RWPE2 (cell line): ENCODE measurements at regions not wholly inside any gene's neighbourhood (a gene's known extent, or its start where the extent isn't known, plus 50 kb on each side); places are given as distances from the start of the nearest gene placed in this dataset.

Experiments used
- ATAC-seq: fragments of 200-7000 bp; cut with Tn5 transposase; 3 replicates; pipeline ENCODE4 v1.9.1; 2021; ENCODE audit warnings: low read depth
- DNase-seq: peaks from one replicate; pipeline ENCODE4 v3.0.0-alpha.2; 2020; ENCODE audit warnings: low spot score
- H3K27ac ChIP-seq: fragments of 450-650 bp; 2 replicates; pipeline ENCODE4 v1.5.1; 2017; ENCODE audit warnings: mild to moderate bottlenecking; ENCODE audit not compliant: poor library complexity, severe bottlenecking
- H3K27me3 ChIP-seq: fragments of 250-450 bp; sonication (Bioruptor Pico); 2 replicates; pipeline ENCODE4 v1.5.1; 2021; ENCODE audit warnings: mild to moderate bottlenecking, moderate library complexity; ENCODE audit not compliant: insufficient read depth, poor library complexity, severe bottlenecking
- H3K36me3 ChIP-seq: fragments of 250-450 bp; sonication (Bioruptor Pico); 2 replicates; pipeline ENCODE4 v1.5.1; 2020; ENCODE audit warnings: low read depth, mild to moderate bottlenecking, moderate library complexity
- H3K4me1 ChIP-seq: fragments of 250-450 bp; sonication (Bioruptor Pico); 2 replicates; pipeline ENCODE4 v1.5.1; 2021; ENCODE audit warnings: mild to moderate bottlenecking, moderate library complexity; ENCODE audit not compliant: insufficient read depth, poor library complexity, severe bottlenecking
- H3K4me3 ChIP-seq: fragments of 250-450 bp; sonication (Bioruptor Pico); 2 replicates; pipeline ENCODE4 v1.5.1; 2021; ENCODE audit warnings: mild to moderate bottlenecking, moderate library complexity; ENCODE audit not compliant: severe bottlenecking
- H3K9me3 ChIP-seq: fragments of 250-450 bp; sonication (Bioruptor Pico); 2 replicates; pipeline ENCODE4 v1.5.1; 2021; ENCODE audit warnings: mild to moderate bottlenecking, moderate library complexity; ENCODE audit not compliant: severe bottlenecking
- CTCF ChIP-seq: fragments of 450-650 bp; IDR thresholded peaks from one replicate; pipeline ENCODE4 v1.5.1; 2017; ENCODE audit warnings: mild to moderate bottlenecking, moderate library complexity; ENCODE audit not compliant: poor library complexity, severe bottlenecking

- DNase-seq, result no peak
- no peaks in the 10 kb centered on the region for H3K27me3 ChIP-seq
- no peaks in the 10 kb centered on the region for H3K9me3 ChIP-seq
- H3K27ac ChIP-seq, result no peak overlapping the region
- TF ChIP-seq CTCF, result no peak
- no peaks in the 10 kb centered on the region for H3K36me3 ChIP-seq
- H3K4me1 ChIP-seq, result peaks cover 13% of the 10 kb centered on the region
- ATAC-seq, result no peak
- no peak overlapping the region for H3K4me3 ChIP-seq
Measured at GRCh38 chrX:110417128-110417527, 58.5 kb downstream of the RTL9 start.

- Histone ChIP-seq H3K4me1 (peaks cover 15% of the 10 kb centered on the region), H3K4me3 (no peak overlapping the region), H3K27ac (no peak overlapping the region), H3K9me3 (no peaks in the 10 kb centered on the region), H3K27me3 (no peaks in the 10 kb centered on the region), H3K36me3 (no peaks in the 10 kb centered on the region)
- ATAC-seq, result no peak
- DNase-seq, result no peak
- peak; percentile 48 for TF ChIP-seq CTCF
Measured at GRCh38 chrX:110418316-110419235, 59.9 kb downstream of the RTL9 start.

- no peak for TF ChIP-seq CTCF
- Histone ChIP-seq H3K36me3 (no peaks in the 10 kb centered on the region), H3K27ac (no peak overlapping the region), H3K9me3 (no peaks in the 10 kb centered on the region), H3K4me3 (no peak overlapping the region), H3K27me3 (no peaks in the 10 kb centered on the region), H3K4me1 (peaks cover 15% of the 10 kb centered on the region)
- DNase-seq (no peak), ATAC-seq (no peak)
Measured at GRCh38 chrX:110419512-110419911, 60.9 kb downstream of the RTL9 start.

- no peaks in the 10 kb centered on the region for H3K27me3 ChIP-seq
- peak; percentile 18 for TF ChIP-seq CTCF
- peak; percentile 52; the same call in 1 of the 3 replicates for ATAC-seq
Measured at GRCh38 chrX:110420771-110421499, 62.3 kb downstream of the RTL9 start.

More at GRCh38 chrX:110420771-110421499, 62.3 kb downstream of the RTL9 start:
- no peak overlapping the region for H3K27ac ChIP-seq
- no peak overlapping the region for H3K4me3 ChIP-seq
- no peaks in the 10 kb centered on the region for H3K36me3 ChIP-seq
- H3K9me3 ChIP-seq, result no peaks in the 10 kb centered on the region
- DNase-seq, result no peak
- H3K4me1 ChIP-seq, result peaks cover 10% of the 10 kb centered on the region
